HG03432 (cell line): ENCODE measurements at regions not wholly inside any gene's neighbourhood (a gene's known extent, or its start where the extent isn't known, plus 50 kb on each side); places are given as distances from the start of the nearest gene placed in this dataset.
A peak's percentile ranks its signal among the peaks of the same experiment; 100 is the strongest.

ENCODE experiments used
- ATAC-seq: cut with Tn5 transposase; IDR thresholded peaks from one replicate; pipeline ENCODE4 v1.9.1; 2021; ENCODE audit warnings: mild to moderate bottlenecking, moderate library complexity; ENCODE audit not compliant: unreplicated experiment

- peak; percentile 58 for ATAC-seq
Observed at GRCh38 chr12:115338566-115339294, 654.8 kb upstream of the TBX3 start.

- no peak for ATAC-seq
Observed at GRCh38 chr12:115337693-115338543, 653.9 kb upstream of the TBX3 start.

DNA sequence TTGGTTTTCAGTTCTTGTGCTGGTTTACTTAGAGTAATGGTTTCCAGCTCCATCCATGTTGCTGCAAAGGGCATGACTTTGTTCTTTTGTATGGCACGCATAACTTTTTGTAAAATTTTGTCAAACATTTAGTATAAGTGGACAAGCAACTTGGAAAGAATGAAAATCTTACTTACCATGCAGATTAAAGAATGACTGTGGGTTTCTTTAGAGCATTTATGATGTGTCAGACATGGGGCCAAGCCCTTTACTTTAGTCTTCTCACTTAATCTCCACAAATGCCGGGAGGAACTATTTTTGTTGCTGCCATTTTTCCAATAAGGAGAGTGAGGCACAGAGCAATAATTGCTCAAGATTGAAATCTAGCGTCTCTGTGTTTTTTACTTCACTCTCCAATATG, 652.5 kb upstream of the TBX3 start:
- ATAC-seq = no peak

- no peak for ATAC-seq
Observed at GRCh38 chr12:115335594-115335993, 651.6 kb upstream of the TBX3 start.

DNA sequence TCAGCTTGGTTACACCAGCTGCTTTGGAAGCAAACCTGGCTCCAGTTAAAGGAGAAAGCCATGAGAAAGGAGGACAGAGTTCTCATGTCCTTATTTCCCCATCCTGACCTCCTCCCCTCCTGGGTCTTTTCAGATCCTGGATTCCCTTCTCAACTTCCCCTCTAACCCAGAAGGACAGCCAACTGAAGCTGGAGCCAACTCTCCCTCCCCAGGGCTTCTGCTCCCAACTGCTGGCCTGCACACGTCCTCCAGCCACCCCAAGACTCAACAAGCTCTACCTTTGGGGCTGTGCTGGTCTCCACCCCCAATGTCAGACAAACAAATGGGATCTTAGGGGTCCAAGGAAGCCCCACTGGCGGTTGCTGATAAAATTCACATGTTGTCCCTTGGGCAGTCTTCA, 651.1 kb upstream of the TBX3 start:
- no peak for ATAC-seq

GRCh38 chr12:115332945-115333344, 649.0 kb upstream of the TBX3 start:
- ATAC-seq = no peak

DNA sequence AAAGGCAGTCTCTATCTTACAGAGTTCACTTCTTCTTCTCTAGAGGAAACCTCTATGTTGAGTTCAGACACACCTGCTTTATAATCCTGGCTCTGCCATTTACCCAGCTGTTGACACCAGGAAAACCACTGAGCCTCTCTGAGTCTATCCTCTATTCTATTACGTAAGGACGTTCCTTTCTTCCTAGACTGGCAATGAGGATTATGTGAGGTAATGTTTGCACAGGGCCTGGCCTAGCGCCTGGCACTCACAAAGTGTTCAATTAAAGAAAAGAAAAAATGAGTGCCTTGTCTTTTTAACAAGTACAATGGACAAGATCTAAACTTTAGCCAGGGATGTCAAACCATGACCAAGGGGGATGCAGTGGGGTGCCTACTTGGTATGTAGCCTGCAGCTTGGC, 641.9 kb upstream of the TBX3 start:
- ATAC-seq = no peak

GRCh38 chr12:115324949-115325593, 641.1 kb upstream of the TBX3 start:
- no peak for ATAC-seq

- ATAC-seq = no peak
Observed at GRCh38 chr12:115323223-115323905, 639.4 kb upstream of the TBX3 start.

DNA sequence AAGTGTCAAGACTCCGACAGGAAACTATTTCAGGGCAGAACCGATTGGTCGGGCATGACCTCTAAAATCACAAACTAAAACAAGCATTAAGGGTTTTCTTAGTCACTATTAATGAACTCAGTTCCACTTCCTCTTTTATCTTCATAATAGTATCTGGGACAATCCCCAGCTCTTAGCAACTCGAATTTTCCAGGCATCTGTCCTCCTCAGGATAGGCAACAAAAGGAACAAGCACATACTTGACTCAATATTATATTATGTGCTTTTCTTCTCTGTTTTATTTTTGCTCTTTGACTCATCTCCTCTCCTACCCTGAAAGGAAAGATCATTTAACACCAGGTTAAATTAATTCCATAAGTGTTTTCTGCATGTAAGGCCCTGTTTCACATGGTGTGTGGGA, 638.3 kb upstream of the TBX3 start:
- ATAC-seq = peak; percentile 96

DNA sequence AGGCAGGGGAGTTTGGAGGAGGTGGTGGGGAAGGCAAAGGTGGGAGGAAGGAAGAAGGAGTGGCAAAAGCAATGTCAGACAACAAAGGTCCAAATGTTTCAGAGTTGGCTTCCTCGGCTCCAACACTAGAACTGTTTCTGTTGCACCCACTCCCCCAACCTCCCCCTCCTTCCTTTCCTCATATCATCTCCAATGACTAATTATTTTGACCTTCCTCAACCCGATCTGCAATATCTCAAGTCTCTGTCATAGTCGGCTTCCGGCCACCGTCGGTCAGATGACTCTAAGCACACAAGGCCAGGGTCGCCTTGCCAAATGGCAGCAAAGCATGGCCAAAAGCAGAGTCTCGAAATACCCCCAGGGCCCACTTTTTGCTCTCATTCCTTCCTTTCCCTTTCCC, 637.0 kb upstream of the TBX3 start:
- no peak for ATAC-seq

- no peak for ATAC-seq
Observed at GRCh38 chr12:115320451-115320850, 636.5 kb upstream of the TBX3 start.

DNA sequence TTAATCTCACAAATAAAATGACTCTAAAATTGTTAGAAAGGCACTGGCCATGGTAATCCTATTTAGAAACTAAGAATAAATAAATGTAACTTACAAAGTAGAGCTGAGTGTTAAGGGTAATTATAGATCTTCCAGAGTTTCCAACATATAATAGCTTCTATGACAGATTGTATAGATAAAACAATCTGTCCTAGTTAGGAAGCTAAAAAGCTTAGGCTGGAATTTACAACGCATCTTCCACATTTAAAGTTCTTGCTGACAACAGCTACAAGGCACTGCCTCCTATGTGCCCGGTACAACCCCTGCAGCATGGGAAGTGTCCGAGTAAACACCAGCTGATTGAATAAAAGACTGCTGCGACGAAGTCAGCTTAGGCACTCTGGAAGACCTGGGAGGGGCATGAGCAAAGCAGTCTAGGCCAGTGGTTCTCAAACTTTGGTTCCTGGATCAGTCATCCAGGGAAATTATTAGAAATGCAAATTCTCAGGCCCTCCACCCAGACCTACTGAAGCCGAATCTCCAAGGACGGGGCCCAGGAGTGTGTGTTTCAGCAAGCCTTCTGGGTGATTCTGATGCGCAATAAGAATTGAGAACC, 635.6 kb upstream of the TBX3 start:
- ATAC-seq = no peak

- no peak for ATAC-seq
Observed at GRCh38 chr12:115313929-115314328, 630.0 kb upstream of the TBX3 start.

GRCh38 chr12:115312901-115313300, 628.9 kb upstream of the TBX3 start:
- no peak for ATAC-seq

GRCh38 chr12:115311875-115312274, 627.9 kb upstream of the TBX3 start:
- ATAC-seq = no peak

- no peak for ATAC-seq
Observed at GRCh38 chr12:115308918-115309317, 624.9 kb upstream of the TBX3 start.

DNA sequence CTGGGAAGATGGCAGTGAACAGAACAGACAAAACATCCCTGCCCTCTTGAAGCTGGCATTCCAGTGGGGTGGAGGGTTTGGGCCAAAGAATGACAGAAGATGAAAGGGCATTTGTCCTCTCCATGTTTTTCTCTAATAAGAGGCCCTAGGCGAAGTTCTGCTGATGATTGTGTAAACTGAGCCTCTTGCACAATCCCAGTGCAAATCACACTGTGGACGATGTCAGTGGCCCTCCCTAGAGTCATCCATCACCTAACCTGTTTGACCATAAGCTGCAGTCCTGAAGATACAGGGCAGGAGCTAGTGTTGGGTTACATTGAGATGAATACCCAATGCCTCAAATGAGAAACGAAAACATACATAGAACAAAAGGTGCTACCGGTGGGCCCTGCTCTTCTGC, 622.4 kb upstream of the TBX3 start:
- ATAC-seq = no peak

GRCh38 chr12:115305867-115306266, 621.9 kb upstream of the TBX3 start:
- ATAC-seq = no peak

DNA sequence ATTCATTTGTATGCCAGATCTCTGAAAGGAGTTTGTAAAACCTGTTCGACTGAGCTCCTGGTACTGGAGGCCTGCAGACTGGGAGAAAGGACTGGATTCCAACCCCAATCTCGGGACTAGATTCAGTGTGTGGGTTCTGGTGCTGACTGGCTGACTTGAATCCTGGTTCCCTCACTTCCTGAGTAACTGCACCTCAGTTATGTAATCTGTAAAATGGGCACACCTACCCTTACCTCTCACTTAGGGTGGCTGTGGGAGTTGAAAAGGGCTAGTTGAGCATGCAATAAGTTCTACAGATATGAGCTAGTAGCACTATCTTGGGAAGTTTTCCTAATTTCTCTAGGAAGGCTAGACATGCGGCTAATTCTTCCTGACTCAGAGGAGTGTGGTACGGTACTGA, 621.3 kb upstream of the TBX3 start:
- ATAC-seq = no peak
